ENCODE measurements at regions not wholly inside any gene's neighbourhood (a gene's known extent, or its start where the extent isn't known, plus 50 kb on each side); places are given as distances from the start of the nearest gene placed in this dataset.

GRCh38 chr4:147396105-147396504 lies 84.8 kb upstream of the EDNRA start:
- TF ChIP-seq POLR2A (IDR thresholded peaks at IDR 0.05), result no peak
- TF ChIP-seq, protein P1, sequence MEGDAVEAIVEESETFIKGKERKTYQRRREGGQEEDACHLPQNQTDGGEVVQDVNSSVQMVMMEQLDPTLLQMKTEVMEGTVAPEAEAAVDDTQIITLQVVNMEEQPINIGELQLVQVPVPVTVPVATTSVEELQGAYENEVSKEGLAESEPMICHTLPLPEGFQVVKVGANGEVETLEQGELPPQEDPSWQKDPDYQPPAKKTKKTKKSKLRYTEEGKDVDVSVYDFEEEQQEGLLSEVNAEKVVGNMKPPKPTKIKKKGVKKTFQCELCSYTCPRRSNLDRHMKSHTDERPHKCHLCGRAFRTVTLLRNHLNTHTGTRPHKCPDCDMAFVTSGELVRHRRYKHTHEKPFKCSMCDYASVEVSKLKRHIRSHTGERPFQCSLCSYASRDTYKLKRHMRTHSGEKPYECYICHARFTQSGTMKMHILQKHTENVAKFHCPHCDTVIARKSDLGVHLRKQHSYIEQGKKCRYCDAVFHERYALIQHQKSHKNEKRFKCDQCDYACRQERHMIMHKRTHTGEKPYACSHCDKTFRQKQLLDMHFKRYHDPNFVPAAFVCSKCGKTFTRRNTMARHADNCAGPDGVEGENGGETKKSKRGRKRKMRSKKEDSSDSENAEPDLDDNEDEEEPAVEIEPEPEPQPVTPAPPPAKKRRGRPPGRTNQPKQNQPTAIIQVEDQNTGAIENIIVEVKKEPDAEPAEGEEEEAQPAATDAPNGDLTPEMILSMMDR (IDR thresholded peaks at IDR 0.05), result no peak

All from Peyer's patch (tissue), 4 donors.